ENCODE measurements at regions not wholly inside any gene's neighbourhood (a gene's known extent, or its start where the extent isn't known, plus 50 kb on each side); places are given as distances from the start of the nearest gene placed in this dataset.

DNA sequence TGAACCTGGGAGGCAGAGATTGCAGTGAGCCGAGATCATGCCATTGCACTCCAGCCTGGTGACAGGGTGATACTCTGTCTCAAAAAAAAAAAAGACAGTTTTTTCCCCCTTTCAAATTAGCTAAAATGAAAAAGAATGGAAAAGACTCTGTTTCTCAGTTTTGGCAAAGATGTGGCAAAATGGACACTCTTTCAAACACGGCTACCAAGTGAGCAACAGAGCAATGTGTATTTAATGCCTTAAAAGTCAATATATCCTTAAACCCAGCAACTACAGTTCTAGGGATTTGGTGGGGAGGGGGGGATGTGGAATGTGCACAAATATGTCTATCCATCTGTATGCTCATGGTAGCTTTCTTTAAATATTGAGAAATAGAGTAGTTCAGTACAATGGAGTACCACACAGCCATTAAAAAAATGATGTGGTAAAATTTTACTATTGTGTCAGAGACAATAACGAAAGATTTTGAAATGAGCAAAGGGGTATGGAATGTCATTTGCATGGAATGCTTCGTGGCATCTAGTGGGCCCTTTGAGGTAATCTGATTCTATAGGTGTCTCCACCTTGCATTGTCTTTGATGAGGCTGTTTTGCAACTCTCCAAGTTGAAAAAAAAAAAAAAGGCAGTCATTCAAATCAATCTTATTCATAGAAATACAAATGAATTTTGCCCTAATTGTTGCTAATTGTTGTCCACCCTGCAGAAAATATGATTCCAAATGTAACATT, 108.1 kb downstream of the AXIN2 start:
- no peak overlapping the region for H3K27ac ChIP-seq (ENCODE audit: control insufficient read depth, insufficient read depth, low read length)
- dilution Hi-C loops (cut with MboI; ENCODE audit: extremely low pct_ligation_motif_present, low sequenced_read_pairs) = no loop called here
- no peak overlapping the region for H3K9ac ChIP-seq (ENCODE audit: control insufficient read depth, extremely low read depth, insufficient read depth, low read length)
- no peaks in the 10 kb centered on the region for H3K9me3 ChIP-seq (ENCODE audit: control insufficient read depth, low read depth, low read length)
- no peaks in the 10 kb centered on the region for H3K4me1 ChIP-seq (ENCODE audit: control insufficient read depth, extremely low read depth, insufficient read depth, low read length)
- no peak for FAIRE-seq
- H2AFZ ChIP-seq (ENCODE audit: control insufficient read depth, low read length) = no peak overlapping the region
- H3K79me2 ChIP-seq (ENCODE audit: control insufficient read depth, insufficient read depth, low read length) = no peaks in the 10 kb centered on the region
- no peaks in the 10 kb centered on the region for H3K27me3 ChIP-seq (ENCODE audit: control insufficient read depth, extremely low read depth, insufficient read depth, low read length)
- TF ChIP-seq EZH2 (IDR thresholded peaks at IDR 0.05; ENCODE audit: low read length) = no peak
- TF ChIP-seq, protein P1, sequence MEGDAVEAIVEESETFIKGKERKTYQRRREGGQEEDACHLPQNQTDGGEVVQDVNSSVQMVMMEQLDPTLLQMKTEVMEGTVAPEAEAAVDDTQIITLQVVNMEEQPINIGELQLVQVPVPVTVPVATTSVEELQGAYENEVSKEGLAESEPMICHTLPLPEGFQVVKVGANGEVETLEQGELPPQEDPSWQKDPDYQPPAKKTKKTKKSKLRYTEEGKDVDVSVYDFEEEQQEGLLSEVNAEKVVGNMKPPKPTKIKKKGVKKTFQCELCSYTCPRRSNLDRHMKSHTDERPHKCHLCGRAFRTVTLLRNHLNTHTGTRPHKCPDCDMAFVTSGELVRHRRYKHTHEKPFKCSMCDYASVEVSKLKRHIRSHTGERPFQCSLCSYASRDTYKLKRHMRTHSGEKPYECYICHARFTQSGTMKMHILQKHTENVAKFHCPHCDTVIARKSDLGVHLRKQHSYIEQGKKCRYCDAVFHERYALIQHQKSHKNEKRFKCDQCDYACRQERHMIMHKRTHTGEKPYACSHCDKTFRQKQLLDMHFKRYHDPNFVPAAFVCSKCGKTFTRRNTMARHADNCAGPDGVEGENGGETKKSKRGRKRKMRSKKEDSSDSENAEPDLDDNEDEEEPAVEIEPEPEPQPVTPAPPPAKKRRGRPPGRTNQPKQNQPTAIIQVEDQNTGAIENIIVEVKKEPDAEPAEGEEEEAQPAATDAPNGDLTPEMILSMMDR (optimal IDR thresholded peaks at IDR 0.05 in 1 of 3, IDR thresholded peaks at IDR 0.05 in 1 of 3, conservative IDR thresholded peaks at IDR 0.05 in 1 of 3; ENCODE audit: extremely low read depth in 1 of 3, insufficient read depth in 2 of 3, low read length in 3 of 3) = no peak
- H3K4me2 ChIP-seq (ENCODE audit: control insufficient read depth, extremely low read depth, insufficient read depth, low read depth, low read length) = no peak overlapping the region
- H3K36me3 ChIP-seq (ENCODE audit: control insufficient read depth in 2 of 2, extremely low read depth in 1 of 2, insufficient read depth in 2 of 2, low read length in 2 of 2) = no peaks in the 10 kb centered on the region
- H3K9me1 ChIP-seq (ENCODE audit: control insufficient read depth, extremely low read depth, insufficient read depth, low read length) = no peaks in the 10 kb centered on the region
- DNase-seq (ENCODE audit: low read depth, low spot score) = no peak
- H4K20me1 ChIP-seq (ENCODE audit: control insufficient read depth, extremely low read depth, insufficient read depth, low read length) = no peaks in the 10 kb centered on the region
- H3K4me3 ChIP-seq (ENCODE audit: control insufficient read depth in 2 of 3, extremely low read depth in 1 of 3, insufficient read depth in 2 of 3, low read depth in 1 of 3, low read length in 3 of 3) = no peak overlapping the region

DNA sequence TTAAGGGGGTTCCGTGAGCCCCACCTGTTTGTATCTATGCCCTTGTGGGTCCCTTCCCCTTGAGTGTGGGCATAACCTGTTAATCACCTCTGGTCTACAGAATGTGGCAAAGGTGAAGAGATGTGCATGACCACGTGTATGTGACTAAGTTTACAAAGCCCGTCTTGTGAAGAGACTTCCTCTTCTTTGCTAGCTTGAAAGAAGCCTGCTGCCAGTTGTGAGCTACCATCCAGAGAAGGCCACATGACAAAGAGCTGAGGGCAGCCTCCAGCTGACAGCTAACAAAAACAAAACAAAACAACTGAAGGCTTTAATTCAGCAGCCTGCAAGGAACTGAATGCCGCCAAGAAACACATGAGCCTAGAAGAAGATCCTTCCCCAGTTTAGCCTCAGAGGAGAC, 112.0 kb downstream of the AXIN2 start:
- H3K4me1 ChIP-seq (ENCODE audit: control insufficient read depth, extremely low read depth, insufficient read depth, low read length) = no peaks in the 10 kb centered on the region
- FAIRE-seq = no peak

More for the DNA sequence above, 112.0 kb downstream of the AXIN2 start:
- Histone ChIP-seq H3K27ac (ENCODE audit: control insufficient read depth, insufficient read depth, low read length) (no peak overlapping the region), H3K9me1 (ENCODE audit: control insufficient read depth, extremely low read depth, insufficient read depth, low read length) (no peaks in the 10 kb centered on the region), H3K4me2 (ENCODE audit: control insufficient read depth, extremely low read depth, insufficient read depth, low read depth, low read length) (no peak overlapping the region), H3K79me2 (ENCODE audit: control insufficient read depth, insufficient read depth, low read length) (no peaks in the 10 kb centered on the region), H3K9me3 (ENCODE audit: control insufficient read depth, low read depth, low read length) (no peaks in the 10 kb centered on the region), H2AFZ (ENCODE audit: control insufficient read depth, low read length) (no peak overlapping the region), H3K4me3 (ENCODE audit: control insufficient read depth in 2 of 3, extremely low read depth in 1 of 3, insufficient read depth in 2 of 3, low read depth in 1 of 3, low read length in 3 of 3) (no peak overlapping the region), H3K36me3 (ENCODE audit: control insufficient read depth in 2 of 2, extremely low read depth in 1 of 2, insufficient read depth in 2 of 2, low read length in 2 of 2) (no peaks in the 10 kb centered on the region), H3K27me3 (ENCODE audit: control insufficient read depth, extremely low read depth, insufficient read depth, low read length) (no peaks in the 10 kb centered on the region), H4K20me1 (ENCODE audit: control insufficient read depth, extremely low read depth, insufficient read depth, low read length) (no peaks in the 10 kb centered on the region), H3K9ac (ENCODE audit: control insufficient read depth, extremely low read depth, insufficient read depth, low read length) (no peak overlapping the region)
- DNase-seq (ENCODE audit: low read depth, low spot score) = no peak
- dilution Hi-C loops (cut with MboI; ENCODE audit: extremely low pct_ligation_motif_present, low sequenced_read_pairs) = no loop called here
- TF ChIP-seq, protein P1 (optimal IDR thresholded peaks at IDR 0.05 in 1 of 3, IDR thresholded peaks at IDR 0.05 in 1 of 3, conservative IDR thresholded peaks at IDR 0.05 in 1 of 3; ENCODE audit: extremely low read depth in 1 of 3, insufficient read depth in 2 of 3, low read length in 3 of 3) = no peak
- no peak for TF ChIP-seq EZH2 (IDR thresholded peaks at IDR 0.05; ENCODE audit: low read length)
